Mucosa of stomach (tissue), 1 donor: ENCODE measurements at regions not wholly inside any gene's neighbourhood (a gene's known extent, or its start where the extent isn't known, plus 50 kb on each side); places are given as distances from the start of the nearest gene placed in this dataset.

Experiments
- H3K27me3 ChIP-seq: one replicate; pipeline ENCODE4 v1.7.0; 2013; ENCODE audit warnings: mild to moderate bottlenecking, low read length; ENCODE audit not compliant: control insufficient read depth, insufficient read depth
- H3K36me3 ChIP-seq: one replicate; pipeline ENCODE4 v1.7.0; 2013; ENCODE audit warnings: low read length; ENCODE audit not compliant: control insufficient read depth, insufficient read depth
- H3K4me1 ChIP-seq: one replicate; pipeline ENCODE4 v1.7.0; 2013; ENCODE audit warnings: mild to moderate bottlenecking, low read length; ENCODE audit not compliant: control insufficient read depth, insufficient read depth
- H3K4me3 ChIP-seq: one replicate; pipeline ENCODE4 v1.7.0; 2013; ENCODE audit warnings: low read length
- H3K9ac ChIP-seq: one replicate; pipeline ENCODE4 v1.7.0; 2013; ENCODE audit warnings: mild to moderate bottlenecking, low read length, moderate library complexity
- H3K9me3 ChIP-seq: one replicate; pipeline ENCODE4 v1.7.0; 2013; ENCODE audit warnings: mild to moderate bottlenecking, low read length, moderate library complexity; ENCODE audit not compliant: control insufficient read depth
- donor health status: Pancreatic carcinoma.

DNA sequence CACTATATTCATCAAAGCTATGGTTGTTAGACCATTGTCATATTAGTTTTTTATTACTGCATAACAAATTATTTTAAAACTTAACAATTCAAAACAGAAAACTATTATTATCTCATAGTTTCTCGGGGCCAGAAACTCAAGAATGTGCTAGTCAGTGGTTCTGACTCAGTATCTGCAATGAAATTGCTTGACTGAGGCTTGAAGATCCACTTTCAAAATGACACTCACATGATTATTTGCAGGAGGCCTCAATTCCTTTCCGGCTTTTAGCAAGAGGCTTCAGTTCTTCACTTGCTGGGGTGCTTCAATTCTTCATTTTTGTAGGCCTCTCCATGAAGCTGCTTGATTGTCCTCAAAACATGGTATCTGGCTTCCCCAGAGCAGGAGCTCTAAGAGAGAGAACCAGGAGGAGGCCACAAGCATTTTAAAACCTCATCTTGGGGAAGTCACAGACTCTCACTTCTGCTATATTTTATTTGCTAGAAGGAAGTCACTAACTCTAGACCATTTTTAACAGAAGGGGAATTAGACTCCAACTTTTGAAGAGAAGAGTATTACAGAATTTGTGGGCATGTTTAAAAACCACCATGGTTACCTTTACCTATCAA is 383.7 kb downstream of the MFSD1 start:
- peaks cover 20% of the 10 kb centered on the region for H3K4me1 ChIP-seq
- H3K27me3 ChIP-seq: no peaks in the 10 kb centered on the region
- no peak overlapping the region for H3K4me3 ChIP-seq
- no peaks in the 10 kb centered on the region for H3K36me3 ChIP-seq
- H3K9ac ChIP-seq: no peak overlapping the region
- H3K9me3 ChIP-seq: no peaks in the 10 kb centered on the region

GRCh38 chr3:159186581-159186980 is 384.7 kb downstream of the MFSD1 start:
- H3K4me3 ChIP-seq: no peak overlapping the region
- H3K9me3 ChIP-seq: no peaks in the 10 kb centered on the region
- H3K27me3 ChIP-seq: no peaks in the 10 kb centered on the region
- H3K9ac ChIP-seq: no peak overlapping the region
- H3K4me1 ChIP-seq: peaks cover 17% of the 10 kb centered on the region
- no peaks in the 10 kb centered on the region for H3K36me3 ChIP-seq

DNA sequence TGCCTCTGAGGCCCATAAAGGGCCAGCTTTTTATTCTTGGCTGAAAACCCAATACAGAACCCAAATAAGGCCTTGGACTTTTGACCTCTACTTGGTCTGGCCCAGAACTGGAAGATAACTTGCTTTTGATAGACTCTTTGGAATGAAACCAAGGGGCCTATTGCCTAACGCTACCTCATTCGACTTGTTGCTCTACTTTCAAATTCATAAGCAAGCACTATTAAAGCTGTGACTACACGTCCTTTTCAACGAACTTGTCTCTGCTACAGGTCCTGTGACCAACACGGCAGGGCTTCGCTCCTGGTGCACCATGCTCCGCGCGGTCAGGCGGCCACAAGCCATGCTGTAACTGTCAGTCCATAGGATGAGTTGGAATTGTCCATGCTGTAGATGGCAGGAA is 385.4 kb downstream of the MFSD1 start:
- peaks cover 12% of the 10 kb centered on the region for H3K4me1 ChIP-seq
- no peaks in the 10 kb centered on the region for H3K9me3 ChIP-seq
- H3K36me3 ChIP-seq: no peaks in the 10 kb centered on the region
- no peak overlapping the region for H3K4me3 ChIP-seq
- no peaks in the 10 kb centered on the region for H3K27me3 ChIP-seq
- no peak overlapping the region for H3K9ac ChIP-seq

DNA sequence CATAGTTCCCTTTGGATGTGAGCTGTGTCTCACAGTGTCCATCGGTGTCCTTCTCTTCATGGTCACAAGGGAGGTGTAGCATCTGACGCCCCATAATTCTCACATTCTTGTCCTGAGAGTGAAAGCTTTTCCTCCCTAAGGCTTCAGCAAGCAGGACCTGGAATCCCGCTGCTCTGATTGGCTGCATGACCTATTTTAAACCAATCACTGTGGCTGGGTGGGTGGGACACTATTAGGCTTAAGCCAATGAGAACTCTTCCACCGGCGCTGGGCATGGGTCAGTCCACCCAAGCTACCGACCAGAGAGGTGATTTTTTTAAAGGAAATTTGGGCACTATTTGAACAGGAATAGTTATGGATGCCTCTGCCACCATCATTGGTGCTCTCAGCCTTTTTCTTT is 385.9 kb downstream of the MFSD1 start:
- H3K4me3 ChIP-seq: no peak overlapping the region
- no peaks in the 10 kb centered on the region for H3K27me3 ChIP-seq
- no peak overlapping the region for H3K9ac ChIP-seq
- H3K9me3 ChIP-seq: no peaks in the 10 kb centered on the region
- H3K36me3 ChIP-seq: no peaks in the 10 kb centered on the region
- H3K4me1 ChIP-seq: peaks cover 12% of the 10 kb centered on the region

DNA sequence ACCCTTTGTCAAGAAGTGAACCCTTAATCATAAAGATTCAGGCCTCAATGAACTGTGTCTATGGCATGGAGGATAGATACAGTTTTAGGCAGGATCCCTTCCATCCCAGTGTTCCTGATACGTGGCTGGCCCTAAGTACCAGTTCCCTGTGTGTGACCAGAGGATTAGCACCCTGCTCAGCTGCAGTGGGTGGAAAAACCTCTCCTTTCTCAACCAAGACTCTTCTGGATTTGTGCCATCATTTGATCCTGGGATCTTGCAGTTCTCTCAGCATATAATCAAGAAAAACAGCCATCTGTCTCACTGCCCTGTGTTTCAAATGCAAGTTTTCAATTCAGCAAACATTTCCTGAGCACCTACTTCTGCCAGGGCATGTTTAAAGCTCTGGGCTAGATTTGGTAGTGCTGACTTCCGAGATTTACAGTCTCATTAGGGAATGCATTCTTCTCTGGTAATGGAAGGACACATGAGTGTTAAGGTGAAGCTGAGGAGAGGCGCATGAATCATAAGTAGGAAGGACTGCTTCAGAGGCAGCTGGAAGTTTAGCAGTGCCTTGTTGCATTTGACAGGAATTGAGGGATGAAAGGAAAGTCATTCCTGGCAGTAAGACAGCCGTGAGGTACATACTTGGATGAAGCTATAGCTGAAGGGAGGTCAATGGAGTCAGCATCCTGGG is 388.3 kb downstream of the MFSD1 start:
- Histone ChIP-seq H3K27me3 (no peaks in the 10 kb centered on the region), H3K4me1 (peaks cover 12% of the 10 kb centered on the region), H3K36me3 (no peaks in the 10 kb centered on the region), H3K9me3 (no peaks in the 10 kb centered on the region), H3K4me3 (no peak overlapping the region), H3K9ac (no peak overlapping the region)

GRCh38 chr3:159191447-159191846 is 389.6 kb downstream of the MFSD1 start:
- H3K4me1 ChIP-seq: peaks cover 12% of the 10 kb centered on the region
- no peaks in the 10 kb centered on the region for H3K36me3 ChIP-seq
- no peak overlapping the region for H3K9ac ChIP-seq
- H3K9me3 ChIP-seq: no peaks in the 10 kb centered on the region
- H3K4me3 ChIP-seq: no peak overlapping the region
- no peaks in the 10 kb centered on the region for H3K27me3 ChIP-seq

- Histone ChIP-seq H3K4me1 (peaks cover 5% of the 10 kb centered on the region), H3K9me3 (no peaks in the 10 kb centered on the region), H3K36me3 (no peaks in the 10 kb centered on the region), H3K27me3 (no peaks in the 10 kb centered on the region), H3K9ac (no peak overlapping the region), H3K4me3 (no peak overlapping the region)
Measured at GRCh38 chr3:159196359-159196758, 394.5 kb downstream of the MFSD1 start.

- Histone ChIP-seq H3K27me3 (no peaks in the 10 kb centered on the region), H3K36me3 (no peaks in the 10 kb centered on the region), H3K4me3 (no peak overlapping the region), H3K9me3 (no peaks in the 10 kb centered on the region), H3K4me1 (peaks cover 5% of the 10 kb centered on the region), H3K9ac (no peak overlapping the region)
Measured at GRCh38 chr3:159200176-159200575, 398.3 kb downstream of the MFSD1 start.

- Histone ChIP-seq H3K9ac (no peak overlapping the region), H3K9me3 (no peaks in the 10 kb centered on the region), H3K27me3 (no peaks in the 10 kb centered on the region), H3K36me3 (no peaks in the 10 kb centered on the region), H3K4me3 (no peak overlapping the region), H3K4me1 (no peaks in the 10 kb centered on the region)
Measured at GRCh38 chr3:159208050-159208449, 406.2 kb downstream of the MFSD1 start.

DNA sequence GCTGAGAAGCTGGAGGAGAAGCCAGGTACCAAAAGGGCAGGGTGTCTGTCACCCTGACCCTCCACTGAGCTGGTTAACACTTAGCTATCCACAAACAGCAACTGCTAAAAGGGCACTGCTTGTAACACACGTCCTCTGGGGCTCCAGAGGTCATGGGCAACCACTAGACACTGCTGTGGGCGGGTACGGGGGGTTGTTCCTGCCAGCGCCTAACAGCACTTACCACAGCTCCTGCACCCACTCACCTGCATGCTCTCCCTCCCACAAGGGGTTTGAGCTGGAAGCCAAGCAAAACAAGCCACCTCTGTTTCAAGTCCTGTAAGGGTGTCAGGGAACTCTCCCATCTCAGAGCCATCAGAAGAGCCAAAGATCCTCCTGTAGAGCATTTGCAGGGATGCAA is 407.6 kb downstream of the MFSD1 start:
- no peaks in the 10 kb centered on the region for H3K27me3 ChIP-seq
- H3K36me3 ChIP-seq: no peaks in the 10 kb centered on the region
- no peaks in the 10 kb centered on the region for H3K9me3 ChIP-seq
- no peak overlapping the region for H3K9ac ChIP-seq
- H3K4me1 ChIP-seq: no peaks in the 10 kb centered on the region
- H3K4me3 ChIP-seq: no peak overlapping the region

DNA sequence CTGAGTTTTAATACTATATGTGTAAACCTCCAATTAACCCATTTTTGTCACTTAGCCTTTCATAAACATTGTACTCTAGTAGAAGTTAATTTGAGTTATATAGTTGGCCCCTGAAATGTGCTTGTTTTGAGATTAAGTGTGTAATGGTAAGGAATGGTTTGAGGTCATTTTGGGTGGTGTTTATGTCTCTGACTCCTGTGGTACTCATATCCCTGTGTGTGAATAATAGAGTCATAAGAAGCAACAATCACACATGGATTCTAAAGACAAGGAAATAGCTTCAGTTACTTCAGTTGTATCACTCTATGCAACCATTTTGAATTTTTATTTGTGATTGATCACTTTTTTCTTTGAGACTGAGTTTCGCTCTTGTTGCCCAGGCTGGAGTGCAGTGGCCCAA is 408.5 kb downstream of the MFSD1 start:
- Histone ChIP-seq H3K4me1 (no peaks in the 10 kb centered on the region), H3K4me3 (no peak overlapping the region), H3K9ac (no peak overlapping the region), H3K36me3 (no peaks in the 10 kb centered on the region), H3K9me3 (no peaks in the 10 kb centered on the region), H3K27me3 (no peaks in the 10 kb centered on the region)

DNA sequence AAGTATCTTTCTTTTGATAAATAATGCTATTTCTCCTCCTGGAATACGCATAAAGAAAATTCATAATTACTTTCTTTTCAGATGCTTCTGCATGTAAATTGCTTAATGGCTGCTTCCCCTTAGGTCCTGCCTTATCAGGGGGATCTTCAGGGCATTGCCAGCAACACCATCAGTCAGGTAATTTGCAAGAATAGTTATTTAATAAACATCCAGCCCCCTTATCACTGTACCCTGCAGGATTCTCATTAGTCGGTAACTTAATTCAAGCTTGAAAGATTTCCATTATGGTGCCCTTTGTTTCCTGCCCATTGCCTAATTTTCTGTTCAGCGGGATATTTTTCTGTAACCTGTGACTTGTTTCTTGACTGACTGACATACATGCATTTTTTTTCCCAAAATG is 414.5 kb downstream of the MFSD1 start:
- H3K9me3 ChIP-seq: no peaks in the 10 kb centered on the region

DNA sequence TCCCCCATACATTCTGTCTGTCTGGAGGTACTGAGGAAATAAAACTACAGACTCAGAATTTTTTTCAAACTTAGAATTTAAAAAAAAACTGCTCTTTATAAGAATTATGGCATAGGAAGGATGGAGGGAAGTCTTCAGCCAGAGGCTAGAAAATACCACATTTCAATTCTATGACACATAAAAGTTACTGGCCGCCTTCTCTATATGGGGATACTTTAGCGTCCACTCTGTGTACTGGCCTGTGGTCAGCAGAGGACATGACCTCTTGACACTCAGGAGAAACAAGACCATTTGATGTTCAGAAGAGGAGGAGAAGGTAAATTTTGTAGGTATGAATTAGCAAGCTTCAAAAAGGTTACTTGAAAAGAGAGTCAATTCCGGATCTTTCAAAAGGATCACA is 417.4 kb downstream of the MFSD1 start:
- no peaks in the 10 kb centered on the region for H3K9me3 ChIP-seq
- H3K36me3 ChIP-seq: no peaks in the 10 kb centered on the region
- no peaks in the 10 kb centered on the region for H3K4me1 ChIP-seq
- H3K9ac ChIP-seq: no peak overlapping the region
- no peaks in the 10 kb centered on the region for H3K27me3 ChIP-seq
- H3K4me3 ChIP-seq: no peak overlapping the region

More for the DNA sequence above, 414.5 kb downstream of the MFSD1 start:
- no peak overlapping the region for H3K9ac ChIP-seq
- H3K4me3 ChIP-seq: no peak overlapping the region
- no peaks in the 10 kb centered on the region for H3K27me3 ChIP-seq
- no peaks in the 10 kb centered on the region for H3K4me1 ChIP-seq
- no peaks in the 10 kb centered on the region for H3K36me3 ChIP-seq
